ENCODE measurements at regions not wholly inside any gene's neighbourhood (a gene's known extent, or its start where the extent isn't known, plus 50 kb on each side); places are given as distances from the start of the nearest gene placed in this dataset.

- H3K4me1 ChIP-seq (ENCODE audit: control insufficient read depth in 1 of 2, low read depth in 2 of 2) = no peaks in the 10 kb centered on the region
- no peaks in the 10 kb centered on the region for H3K36me3 ChIP-seq
- no peak overlapping the region for H3K4me3 ChIP-seq
- H3K9me3 ChIP-seq = no peaks in the 10 kb centered on the region
- TF ChIP-seq, protein P1, sequence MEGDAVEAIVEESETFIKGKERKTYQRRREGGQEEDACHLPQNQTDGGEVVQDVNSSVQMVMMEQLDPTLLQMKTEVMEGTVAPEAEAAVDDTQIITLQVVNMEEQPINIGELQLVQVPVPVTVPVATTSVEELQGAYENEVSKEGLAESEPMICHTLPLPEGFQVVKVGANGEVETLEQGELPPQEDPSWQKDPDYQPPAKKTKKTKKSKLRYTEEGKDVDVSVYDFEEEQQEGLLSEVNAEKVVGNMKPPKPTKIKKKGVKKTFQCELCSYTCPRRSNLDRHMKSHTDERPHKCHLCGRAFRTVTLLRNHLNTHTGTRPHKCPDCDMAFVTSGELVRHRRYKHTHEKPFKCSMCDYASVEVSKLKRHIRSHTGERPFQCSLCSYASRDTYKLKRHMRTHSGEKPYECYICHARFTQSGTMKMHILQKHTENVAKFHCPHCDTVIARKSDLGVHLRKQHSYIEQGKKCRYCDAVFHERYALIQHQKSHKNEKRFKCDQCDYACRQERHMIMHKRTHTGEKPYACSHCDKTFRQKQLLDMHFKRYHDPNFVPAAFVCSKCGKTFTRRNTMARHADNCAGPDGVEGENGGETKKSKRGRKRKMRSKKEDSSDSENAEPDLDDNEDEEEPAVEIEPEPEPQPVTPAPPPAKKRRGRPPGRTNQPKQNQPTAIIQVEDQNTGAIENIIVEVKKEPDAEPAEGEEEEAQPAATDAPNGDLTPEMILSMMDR (IDR thresholded peaks at IDR 0.05) = no peak
- no peaks in the 10 kb centered on the region for H3K27me3 ChIP-seq (replicated peaks; ENCODE audit: insufficient read depth)
- ATAC-seq (ENCODE audit: insufficient number of reproducible peaks, low FRiP score, low read depth) (no peak), DNase-seq (ENCODE audit: low spot score) (no peak)
- no peak overlapping the region for H3K27ac ChIP-seq
These were observed 111.7 kb upstream of the ZNF804B start for GRCh38 chr7:88647825-88648224.

- no peak overlapping the region for H3K4me3 ChIP-seq
- H3K27ac ChIP-seq = no peak overlapping the region
- no peaks in the 10 kb centered on the region for H3K9me3 ChIP-seq
- no peaks in the 10 kb centered on the region for H3K4me1 ChIP-seq (ENCODE audit: control insufficient read depth in 1 of 2, low read depth in 2 of 2)
- TF ChIP-seq, protein P1 (IDR thresholded peaks at IDR 0.05) = no peak
- no peaks in the 10 kb centered on the region for H3K27me3 ChIP-seq (replicated peaks; ENCODE audit: insufficient read depth)
- no peaks in the 10 kb centered on the region for H3K36me3 ChIP-seq
- ATAC-seq (ENCODE audit: insufficient number of reproducible peaks, low FRiP score, low read depth) (no peak), DNase-seq (ENCODE audit: low spot score) (no peak)
These were observed 120.9 kb upstream of the ZNF804B start for GRCh38 chr7:88638583-88638982.

- Histone ChIP-seq H3K9me3 (no peaks in the 10 kb centered on the region), H3K36me3 (no peaks in the 10 kb centered on the region), H3K27me3 (replicated peaks; ENCODE audit: insufficient read depth) (no peaks in the 10 kb centered on the region), H3K4me3 (no peak overlapping the region), H3K4me1 (ENCODE audit: control insufficient read depth in 1 of 2, low read depth in 2 of 2) (no peaks in the 10 kb centered on the region), H3K27ac (no peak overlapping the region)
- ATAC-seq (ENCODE audit: insufficient number of reproducible peaks, low FRiP score, low read depth) (no peak), DNase-seq (ENCODE audit: low spot score) (no peak)
- TF ChIP-seq, protein P1 (IDR thresholded peaks at IDR 0.05) = no peak
These were observed 121.7 kb upstream of the ZNF804B start for GRCh38 chr7:88637795-88638194.

GRCh38 chr7:88635149-88635548 lies 124.4 kb upstream of the ZNF804B start:
- DNase-seq (ENCODE audit: low spot score) (no peak), ATAC-seq (ENCODE audit: insufficient number of reproducible peaks, low FRiP score, low read depth) (no peak)
- H3K27ac ChIP-seq = no peak overlapping the region
- no peak overlapping the region for H3K4me3 ChIP-seq
- no peaks in the 10 kb centered on the region for H3K27me3 ChIP-seq (replicated peaks; ENCODE audit: insufficient read depth)
- TF ChIP-seq, protein P1 (IDR thresholded peaks at IDR 0.05) = no peak
- H3K9me3 ChIP-seq = no peaks in the 10 kb centered on the region
- no peaks in the 10 kb centered on the region for H3K4me1 ChIP-seq (ENCODE audit: control insufficient read depth in 1 of 2, low read depth in 2 of 2)
- no peaks in the 10 kb centered on the region for H3K36me3 ChIP-seq

DNA sequence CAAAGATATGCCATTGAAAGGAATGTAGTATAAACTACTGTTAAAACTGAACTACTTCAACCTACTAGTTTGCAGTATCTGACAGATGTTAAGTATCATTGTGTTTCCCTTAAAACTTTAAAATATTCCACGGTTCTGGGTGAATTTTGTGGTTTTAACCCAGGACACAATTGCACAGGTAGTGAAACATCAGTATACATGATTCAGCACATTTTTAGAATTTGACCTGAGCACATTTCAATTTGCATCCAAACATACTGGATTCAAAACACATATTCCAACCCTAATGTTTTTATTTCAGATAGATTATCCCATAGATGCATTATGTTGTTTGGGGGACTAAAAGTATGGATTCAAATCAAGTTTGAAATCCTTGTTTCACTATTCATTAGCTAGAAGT lies 129.9 kb upstream of the ZNF804B start:
- H3K36me3 ChIP-seq = no peaks in the 10 kb centered on the region
- DNase-seq (ENCODE audit: low spot score) = no peak
- TF ChIP-seq, protein P1 (IDR thresholded peaks at IDR 0.05) = no peak
- H3K4me1 ChIP-seq (ENCODE audit: control insufficient read depth in 1 of 2, low read depth in 2 of 2) = no peaks in the 10 kb centered on the region
- H3K27me3 ChIP-seq (replicated peaks; ENCODE audit: insufficient read depth) = no peaks in the 10 kb centered on the region
- no peak overlapping the region for H3K27ac ChIP-seq
- no peak for ATAC-seq (ENCODE audit: insufficient number of reproducible peaks, low FRiP score, low read depth)
- no peak overlapping the region for H3K4me3 ChIP-seq
- no peaks in the 10 kb centered on the region for H3K9me3 ChIP-seq
